OCI-LY7 (cell line): ENCODE measurements at regions not wholly inside any gene's neighbourhood (a gene's known extent, or its start where the extent isn't known, plus 50 kb on each side); places are given as distances from the start of the nearest gene placed in this dataset.

Experiments used
- EZH2phosphoT487 ChIP-seq: fragments of 200-600 bp; sonication (generic); IDR thresholded peaks from 2 replicates; pipeline ENCODE4 v1.6.1; 2018; ENCODE audit warnings: low read depth, borderline replicate concordance, mild to moderate bottlenecking, mixed run types, antibody characterized with exemption, low read length, moderate library complexity, mixed read lengths
- TF ChIP-seq, protein P1 (sequence below): fragments of 200-600 bp; sonication (generic); conservative IDR thresholded peaks from 2 replicates; pipeline ENCODE4 v1.5.1; 2014; ENCODE audit warnings: mild to moderate bottlenecking, antibody characterized with exemption, low read length, moderate library complexity, mixed read lengths

DNA sequence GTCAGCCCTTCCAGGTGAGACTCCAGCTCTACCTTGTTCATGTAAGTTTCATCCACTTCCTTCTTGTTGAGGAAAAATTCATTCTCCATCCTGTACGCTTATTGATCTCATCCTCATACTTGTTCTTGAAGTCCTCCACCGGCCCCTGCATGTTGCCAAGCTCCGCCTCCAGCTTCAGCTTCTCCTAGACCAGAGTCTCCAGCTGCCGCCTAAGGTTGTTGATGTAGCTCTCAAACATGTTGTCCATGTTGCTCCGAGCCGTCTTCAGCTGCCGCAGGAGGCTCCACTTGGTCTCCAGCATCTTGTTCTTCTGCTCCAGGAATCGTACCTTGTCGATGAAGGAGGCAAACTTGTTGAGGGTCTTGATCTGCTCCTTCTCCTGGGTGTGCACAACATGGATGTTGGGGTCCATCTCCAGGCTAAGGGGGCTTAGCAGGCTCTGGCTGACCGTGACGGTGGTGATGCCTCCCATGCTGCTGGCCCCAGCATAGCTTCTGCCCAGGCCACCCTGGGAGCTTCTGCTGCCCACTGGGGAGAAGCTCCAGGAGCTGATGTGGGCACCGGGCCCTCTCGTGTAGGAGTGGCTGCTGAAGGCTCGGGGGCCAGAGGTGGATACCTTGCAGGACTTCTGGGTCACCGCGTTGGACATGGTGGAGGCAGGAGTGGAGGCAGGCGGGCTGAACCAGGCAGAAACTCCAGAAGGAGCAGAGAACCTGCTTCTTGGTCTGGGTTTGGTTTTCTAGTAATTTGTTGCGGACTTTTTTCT is 422.6 kb upstream of the ARPP21 start:
- TF ChIP-seq, protein P1, sequence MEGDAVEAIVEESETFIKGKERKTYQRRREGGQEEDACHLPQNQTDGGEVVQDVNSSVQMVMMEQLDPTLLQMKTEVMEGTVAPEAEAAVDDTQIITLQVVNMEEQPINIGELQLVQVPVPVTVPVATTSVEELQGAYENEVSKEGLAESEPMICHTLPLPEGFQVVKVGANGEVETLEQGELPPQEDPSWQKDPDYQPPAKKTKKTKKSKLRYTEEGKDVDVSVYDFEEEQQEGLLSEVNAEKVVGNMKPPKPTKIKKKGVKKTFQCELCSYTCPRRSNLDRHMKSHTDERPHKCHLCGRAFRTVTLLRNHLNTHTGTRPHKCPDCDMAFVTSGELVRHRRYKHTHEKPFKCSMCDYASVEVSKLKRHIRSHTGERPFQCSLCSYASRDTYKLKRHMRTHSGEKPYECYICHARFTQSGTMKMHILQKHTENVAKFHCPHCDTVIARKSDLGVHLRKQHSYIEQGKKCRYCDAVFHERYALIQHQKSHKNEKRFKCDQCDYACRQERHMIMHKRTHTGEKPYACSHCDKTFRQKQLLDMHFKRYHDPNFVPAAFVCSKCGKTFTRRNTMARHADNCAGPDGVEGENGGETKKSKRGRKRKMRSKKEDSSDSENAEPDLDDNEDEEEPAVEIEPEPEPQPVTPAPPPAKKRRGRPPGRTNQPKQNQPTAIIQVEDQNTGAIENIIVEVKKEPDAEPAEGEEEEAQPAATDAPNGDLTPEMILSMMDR: no peak
- no peak for TF ChIP-seq EZH2phosphoT487
